DND-41 (cell line): ENCODE measurements at regions not wholly inside any gene's neighbourhood (a gene's known extent, or its start where the extent isn't known, plus 50 kb on each side); places are given as distances from the start of the nearest gene placed in this dataset.

Experiments used
- ATAC-seq: fragments of 200-7000 bp; cut with Tn5 transposase; 3 replicates; pipeline ENCODE4 v1.9.1; 2021; ENCODE audit warnings: low read depth; ENCODE audit not compliant: insufficient read depth
- DNase-seq: peaks from one replicate; pipeline ENCODE4 v3.0.0-alpha.2; 2020
- H2AFZ ChIP-seq: 2 replicates; pipeline ENCODE4 v1.6.0; 2012; ENCODE audit warnings: low read depth, low read length
- H3K27ac ChIP-seq: 2 replicates; pipeline ENCODE4 v1.5.1; 2012; ENCODE audit warnings: low read length, inconsistent platforms
- H3K27me3 ChIP-seq: fragments of 200-600 bp; sonication (generic); 2 replicates; pipeline ENCODE4 v1.6.0; 2012; ENCODE audit warnings: low read length, mild to moderate bottlenecking, inconsistent platforms; ENCODE audit not compliant: insufficient read depth, poor library complexity
- H3K36me3 ChIP-seq: 2 replicates; pipeline ENCODE4 v1.5.1; 2012; ENCODE audit warnings: low read length, inconsistent platforms; ENCODE audit not compliant: insufficient read depth
- H3K4me1 ChIP-seq: 2 replicates; pipeline ENCODE4 v1.5.1; 2012; ENCODE audit warnings: mild to moderate bottlenecking, low read length; ENCODE audit not compliant: insufficient read depth
- H3K4me2 ChIP-seq: 2 replicates; pipeline ENCODE4 v1.6.0; 2012; ENCODE audit warnings: mild to moderate bottlenecking, moderate library complexity, low read length, inconsistent platforms; ENCODE audit not compliant: insufficient read depth
- H3K4me3 ChIP-seq, 2 experiments: fragments of 200-600 bp in 1 of 2; shearing (Covaris generic) in 1 of 2; 2 replicates each; pipeline ENCODE4 v1.5.1; 2012 to 2016; ENCODE audit warnings: inconsistent platforms in 2 of 2, low read length in 2 of 2, mild to moderate bottlenecking in 2 of 2, low read depth in 1 of 2, moderate library complexity in 1 of 2
- H3K79me2 ChIP-seq: 2 replicates; pipeline ENCODE4 v1.6.0; 2012; ENCODE audit warnings: low read length, inconsistent platforms; ENCODE audit not compliant: insufficient read depth
- H3K9ac ChIP-seq: 2 replicates; pipeline ENCODE4 v1.6.0; 2012; ENCODE audit warnings: low read depth, mild to moderate bottlenecking, inconsistent platforms, low read length, moderate library complexity
- H3K9me3 ChIP-seq: 2 replicates; pipeline ENCODE4 v1.5.1; 2012; ENCODE audit warnings: low read length, moderate library complexity, mild to moderate bottlenecking, inconsistent platforms; ENCODE audit not compliant: insufficient read depth, severe bottlenecking
- H4K20me1 ChIP-seq: 2 replicates; pipeline ENCODE4 v1.6.0; 2012; ENCODE audit warnings: low read length; ENCODE audit not compliant: insufficient read depth
- CTCF ChIP-seq: IDR thresholded peaks from 2 replicates; pipeline ENCODE4 v1.5.1; 2012; ENCODE audit warnings: borderline replicate concordance, low read length, moderate library complexity, mild to moderate bottlenecking; ENCODE audit not compliant: poor library complexity, severe bottlenecking; ENCODE audit errors: extremely low read depth
- EZH2 ChIP-seq: IDR thresholded peaks from 3 replicates; pipeline ENCODE4 v1.6.1; 2012; ENCODE audit warnings: borderline replicate concordance, low read depth, mild to moderate bottlenecking, moderate library complexity, low read length, inconsistent platforms; ENCODE audit not compliant: severe bottlenecking

- no peaks in the 10 kb centered on the region for H4K20me1 ChIP-seq
- no peaks in the 10 kb centered on the region for H3K36me3 ChIP-seq
- DNase-seq (no peak), ATAC-seq (no peak)
- no peak overlapping the region for H2AFZ ChIP-seq
- no peak overlapping the region for H3K4me2 ChIP-seq
- H3K79me2 ChIP-seq: no peaks in the 10 kb centered on the region
- H3K4me3 ChIP-seq: no peak overlapping the region
- H3K9me3 ChIP-seq: no peaks in the 10 kb centered on the region
- no peaks in the 10 kb centered on the region for H3K27me3 ChIP-seq
- no peaks in the 10 kb centered on the region for H3K4me1 ChIP-seq
- no peak overlapping the region for H3K27ac ChIP-seq
- no peak for TF ChIP-seq CTCF
- no peak for TF ChIP-seq EZH2
- H3K9ac ChIP-seq: no peak overlapping the region
Measured at GRCh38 chr1:244356376-244356775, 95.3 kb downstream of the ADSS2 start.
